ENCODE measurements at regions not wholly inside any gene's neighbourhood (a gene's known extent, or its start where the extent isn't known, plus 50 kb on each side); places are given as distances from the start of the nearest gene placed in this dataset.
A peak's percentile ranks its signal among the peaks of the same experiment; 100 is the strongest.
"Not testable (repeated sequence)": the region's sequence is repeated elsewhere in the genome, so short reads cannot be mapped to it uniquely, and the experiment has no call there.

- DNase-seq, result no peak
These were observed 51.3 kb upstream of the BOD1 start for GRCh38 chr5:173667702-173668101.

GRCh38 chr5:173668245-173668800 is 51.9 kb upstream of the BOD1 start:
- DNase-seq, result no peak

DNA sequence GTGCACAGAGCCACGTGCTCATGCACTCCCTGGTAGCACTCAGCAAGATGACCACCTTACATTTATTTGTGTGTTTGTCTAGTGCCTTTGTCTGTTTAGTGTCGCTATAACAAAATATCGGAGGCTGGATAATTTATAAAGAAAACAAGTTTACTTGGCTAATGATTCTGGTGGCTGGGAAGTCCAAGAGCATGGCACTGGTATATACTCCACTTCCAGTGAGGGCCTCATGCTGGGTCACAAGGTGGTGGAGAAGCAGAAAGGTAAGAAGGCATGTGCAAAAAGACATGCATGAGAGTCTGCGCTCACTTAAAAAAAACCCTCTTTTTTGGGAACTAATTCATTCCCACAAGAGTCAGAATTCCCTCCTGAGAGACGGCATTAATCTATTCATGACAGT is 52.5 kb upstream of the BOD1 start:
- DNase-seq, result no peak

DNA sequence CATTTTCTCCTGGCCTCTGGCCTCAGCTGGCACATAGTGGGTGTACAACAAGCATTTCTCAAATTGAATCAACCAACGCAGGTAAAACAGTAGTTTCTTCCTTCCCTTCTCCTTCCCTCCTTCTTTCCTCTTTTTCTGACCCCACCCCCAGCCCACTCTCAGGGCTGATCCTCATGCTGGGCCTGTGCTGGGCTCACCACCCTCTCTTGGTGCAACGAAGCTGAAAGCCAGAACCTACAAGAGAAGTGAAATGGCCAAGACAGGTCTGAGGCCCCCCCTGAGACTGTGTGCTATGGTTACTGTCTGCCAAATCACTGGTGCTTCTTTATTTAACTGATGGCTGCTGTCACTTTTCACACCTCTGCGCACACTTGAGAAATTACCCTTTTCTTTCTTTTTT is 53.0 kb upstream of the BOD1 start:
- no peak for DNase-seq

DNA sequence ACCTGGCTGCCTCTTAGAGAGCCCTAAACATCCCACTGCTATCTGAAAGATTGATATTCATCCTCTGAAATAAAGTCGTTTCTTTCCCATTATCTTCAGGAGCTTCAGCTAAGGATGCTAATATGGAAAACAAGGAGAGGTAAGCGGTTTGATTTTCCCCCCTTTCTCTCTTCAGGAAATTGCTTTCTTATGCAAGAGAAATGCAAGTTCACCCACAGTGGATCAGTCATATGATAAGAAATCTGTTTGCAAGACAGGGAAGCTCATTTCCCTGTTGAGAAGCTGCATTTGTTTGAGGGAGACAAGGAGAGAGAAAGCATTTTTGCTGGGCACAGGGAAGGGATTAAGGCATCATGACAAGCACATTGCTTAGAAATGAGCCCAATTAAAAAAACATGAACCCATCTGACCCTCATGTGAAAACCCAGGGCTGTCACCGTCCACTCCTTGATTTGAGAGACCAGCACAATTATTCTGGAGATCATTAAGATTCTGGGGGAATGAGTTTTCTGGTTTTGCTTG is 53.7 kb upstream of the BOD1 start:
- DNase-seq, result peak; percentile 17

GRCh38 chr5:173670791-173671120 is 54.3 kb upstream of the BOD1 start:
- no peak for DNase-seq

- DNase-seq, result peak; percentile 48
These were observed 54.9 kb upstream of the BOD1 start for GRCh38 chr5:173671121-173671949.

GRCh38 chr5:173672166-173672565 is 55.7 kb upstream of the BOD1 start:
- no peak for DNase-seq

GRCh38 chr5:173672891-173673290 is 56.4 kb upstream of the BOD1 start:
- no peak for DNase-seq

DNA sequence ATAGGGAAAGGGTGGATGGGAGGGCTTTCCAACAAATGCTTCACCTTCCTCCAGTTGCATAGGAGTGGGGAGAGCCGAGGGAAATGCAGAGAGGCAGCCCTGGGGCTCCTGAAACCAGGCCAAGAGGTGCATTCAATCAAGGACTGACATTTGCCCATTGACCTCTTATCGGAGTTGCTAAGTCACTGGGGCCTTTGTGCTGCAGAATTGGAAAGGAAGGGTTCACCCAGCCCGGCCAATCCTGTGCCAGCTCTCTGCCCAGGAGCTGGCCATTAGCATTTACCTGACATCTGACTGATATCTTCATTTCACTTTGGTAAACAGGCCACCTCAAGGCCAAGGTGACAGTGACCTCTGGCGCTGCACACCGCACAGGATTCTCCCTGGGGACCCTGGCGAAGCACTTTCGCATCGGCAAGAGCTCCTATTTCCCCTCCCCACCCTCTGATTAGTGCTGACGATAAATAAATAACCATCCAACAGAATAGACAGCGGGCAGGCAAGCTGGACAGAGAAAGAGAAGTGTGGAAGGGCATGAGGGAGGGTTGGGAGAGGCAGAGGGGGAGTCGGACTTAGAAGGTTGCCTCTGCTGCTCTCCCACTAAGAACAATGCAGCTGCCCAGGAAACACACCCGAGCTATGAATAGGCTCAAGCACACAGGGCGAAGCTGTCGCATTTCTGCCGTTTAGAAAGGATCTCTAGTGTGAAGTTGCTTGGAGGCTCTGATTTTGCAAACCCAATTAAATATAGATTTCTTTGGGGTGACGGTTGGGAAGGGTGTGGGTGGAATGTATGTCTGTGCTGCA is 57.0 kb upstream of the BOD1 start:
- DNase-seq, result no peak

DNA sequence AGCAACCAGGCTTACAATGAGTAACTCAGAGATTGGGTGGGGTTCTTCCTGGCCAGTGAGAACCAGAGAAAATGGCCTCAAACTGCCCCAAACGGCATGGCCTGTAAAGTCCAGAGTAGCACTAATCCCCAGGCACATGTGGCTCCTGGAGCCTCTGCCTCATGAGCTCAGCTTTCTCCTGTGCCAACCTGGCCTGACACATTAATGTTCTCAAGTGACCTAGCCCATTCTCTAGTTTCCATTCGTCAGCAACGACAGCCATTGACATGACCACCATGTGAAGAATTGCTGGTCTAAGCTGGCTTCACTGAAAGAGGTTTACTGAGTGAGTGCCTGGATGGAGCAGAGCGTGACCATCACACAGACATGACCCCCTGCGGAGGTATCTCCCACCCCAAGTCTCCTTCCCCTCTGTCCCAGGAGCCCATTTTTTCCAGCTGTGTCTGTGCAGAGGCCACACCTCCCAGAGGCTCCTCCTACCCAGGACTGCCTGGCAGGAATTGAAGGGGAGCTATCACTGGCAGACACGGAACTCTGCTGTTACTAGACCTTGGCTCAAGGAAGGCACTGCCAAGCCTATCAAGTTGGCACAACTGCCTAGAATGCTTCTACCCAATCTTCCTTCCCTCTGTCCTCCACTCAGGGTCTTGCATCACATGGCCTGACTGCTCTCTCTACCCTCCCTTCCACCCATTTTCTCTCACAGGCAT is 59.0 kb upstream of the BOD1 start:
- no peak for DNase-seq

- DNase-seq, result no peak
These were observed 59.9 kb upstream of the BOD1 start for GRCh38 chr5:173676375-173676774.

DNA sequence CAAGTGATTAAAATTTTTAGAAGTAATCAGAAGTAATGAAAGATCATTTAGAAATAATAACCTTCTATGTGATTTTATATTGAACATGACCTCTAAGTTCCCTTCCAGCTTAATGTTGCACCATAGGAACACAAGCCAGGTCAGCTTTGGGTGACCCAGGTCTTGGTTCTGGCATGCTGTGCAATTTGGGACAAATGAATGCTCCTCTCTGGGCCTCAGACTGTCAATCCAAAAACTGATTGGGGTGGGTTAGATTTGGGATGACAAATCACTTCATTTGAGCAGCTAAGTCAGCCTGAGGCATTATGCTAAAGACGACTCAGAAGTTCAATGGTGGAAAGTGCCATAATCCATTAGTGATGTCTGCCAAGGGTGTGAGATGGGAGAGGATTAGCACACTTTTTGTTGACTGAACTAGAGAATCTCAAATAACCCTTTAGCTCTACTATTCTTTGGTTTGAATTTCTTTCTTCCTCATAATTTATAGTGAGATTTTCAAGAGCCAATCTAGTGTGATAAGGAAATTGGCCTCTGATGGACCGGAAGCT is 60.7 kb upstream of the BOD1 start:
- no peak for DNase-seq

DNA sequence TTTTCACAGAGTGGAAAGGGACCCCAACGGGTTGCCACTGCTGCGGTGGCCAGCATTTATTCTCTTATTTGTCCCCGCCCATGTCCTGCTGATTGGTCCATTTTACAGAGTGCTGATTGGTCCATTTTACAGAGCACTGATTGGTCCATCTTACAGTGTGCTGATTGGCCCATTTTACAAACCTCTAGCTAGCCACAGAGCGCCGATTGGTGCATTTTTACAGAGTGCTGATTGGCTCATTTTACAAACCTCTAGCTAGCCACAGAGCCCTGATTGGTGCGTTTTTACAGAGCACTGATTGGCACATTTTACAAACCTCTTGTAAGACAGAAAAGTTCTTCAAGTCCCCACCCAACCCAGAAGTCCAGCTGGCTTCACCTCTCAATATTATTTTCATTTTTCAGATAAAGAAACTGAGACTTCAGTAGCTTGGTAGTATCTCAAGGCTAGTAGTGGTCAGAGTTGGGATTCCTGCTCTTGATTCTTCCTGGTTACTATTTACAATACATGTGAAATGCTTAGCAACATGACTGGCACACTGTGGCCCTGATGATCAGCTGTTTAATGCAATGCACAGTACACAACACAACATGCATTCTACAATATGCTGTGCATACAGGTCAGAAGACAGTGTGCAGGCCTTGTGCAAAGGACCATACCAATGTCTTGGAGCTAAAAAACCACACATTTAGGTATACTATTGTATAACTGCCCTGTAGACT is 63.6 kb upstream of the BOD1 start:
- DNase-seq, result no peak

DNA sequence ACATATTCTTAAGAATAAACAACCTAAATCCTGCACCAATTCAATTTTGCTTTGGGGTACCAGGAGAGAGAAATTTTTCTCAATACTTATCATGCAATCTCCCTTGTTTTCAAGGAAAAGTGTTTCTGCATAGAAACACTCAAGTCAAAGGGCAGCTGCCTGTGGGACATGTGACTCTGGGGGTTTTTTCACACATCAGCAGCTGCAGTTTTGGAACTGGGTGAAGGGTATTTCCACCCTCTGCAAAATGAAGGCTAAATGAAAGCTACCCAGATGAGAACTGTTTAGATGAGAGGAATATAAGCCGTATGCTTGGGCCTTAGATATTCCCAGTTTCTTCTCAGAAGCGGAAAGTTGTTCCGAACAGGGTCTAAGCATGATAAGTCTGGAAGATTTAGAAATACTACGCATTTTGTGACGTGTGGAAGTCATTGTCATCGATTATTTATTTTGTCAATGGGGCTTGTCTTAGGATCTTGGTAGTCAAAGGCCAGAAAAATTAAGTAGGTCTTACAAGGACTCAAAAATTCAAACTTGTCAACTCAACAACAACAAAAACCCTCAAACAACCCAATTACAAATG is 64.3 kb upstream of the BOD1 start:
- DNase-seq, result no peak

GRCh38 chr5:173682313-173682712 is 65.9 kb upstream of the BOD1 start:
- no peak for DNase-seq

DNA sequence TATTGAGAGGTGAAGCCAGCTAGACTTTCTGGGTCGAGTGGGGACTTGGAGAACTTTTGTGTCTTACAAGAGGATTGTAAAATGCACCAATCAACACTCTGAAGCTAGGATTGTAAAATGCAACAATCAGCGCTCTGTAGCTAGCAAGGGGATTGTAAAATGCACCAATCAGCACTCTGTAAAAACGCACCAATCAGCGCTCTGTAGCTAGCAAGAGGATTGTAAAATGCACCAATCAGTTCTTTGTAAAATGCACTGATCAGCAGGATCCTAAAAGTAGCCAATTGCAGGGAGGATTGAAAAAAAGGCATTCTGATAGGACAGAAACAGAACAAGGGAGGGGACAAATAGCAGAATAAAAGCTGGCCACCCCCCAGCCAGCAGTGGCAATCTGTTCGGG is 68.1 kb upstream of the BOD1 start:
- DNase-seq, result not testable (repeated sequence)

GRCh38 chr5:173686950-173687349 is 70.5 kb upstream of the BOD1 start:
- no peak for DNase-seq

- peak; percentile 17 for DNase-seq
These were observed 72.3 kb upstream of the BOD1 start for GRCh38 chr5:173688703-173689102.

- DNase-seq, result no peak
These were observed 72.8 kb upstream of the BOD1 start for GRCh38 chr5:173689171-173689736.

- DNase-seq, result peak; percentile 87
These were observed 73.4 kb upstream of the BOD1 start for GRCh38 chr5:173689737-173690360.
